Right lobe of liver (tissue), 6 donors: ENCODE measurements at regions not wholly inside any gene's neighbourhood (a gene's known extent, or its start where the extent isn't known, plus 50 kb on each side); places are given as distances from the start of the nearest gene placed in this dataset.

Experiments
- ATAC-seq, 4 donors: fragments of 200-7000 bp; cut with Tn5 transposase; one replicate each; pipeline ENCODE4 v1.9.1; 2020; ENCODE audit warnings: mild to moderate bottlenecking in 4 of 4, moderate library complexity in 4 of 4
- DNase-seq, 3 donors: peaks; one replicate each; pipeline ENCODE4 v3.0.0-alpha.2; 2020
- H3K27ac ChIP-seq, 3 donors: fragments of 200-600 bp; one replicate each; pipeline ENCODE4 v1.8.0; 2022
- H3K27me3 ChIP-seq, 2 donors: fragments of 200-600 bp; one replicate each; pipeline ENCODE4 v1.8.0; 2022
- H3K36me3 ChIP-seq, 4 donors: fragments of 200-600 bp; sonication (generic) in 1 of 4; one replicate each; pipeline versions ENCODE4 v1.5.1 to v1.8.0; 2017 to 2022; ENCODE audit warnings: control low read depth in 1 of 4
- H3K4me1 ChIP-seq, 4 donors: fragments of 200-600 bp; sonication (generic) in 1 of 4; one replicate each; pipeline versions ENCODE4 v1.5.1 to v1.8.0; 2017 to 2022; ENCODE audit warnings: control low read depth in 1 of 4
- H3K4me3 ChIP-seq, 3 donors: fragments of 200-600 bp; one replicate each; pipeline ENCODE4 v1.8.0; 2022
- H3K9me3 ChIP-seq, 4 donors: fragments of 200-600 bp; sonication (generic) in 1 of 4; one replicate each; pipeline versions ENCODE4 v1.5.1 to v1.8.0; 2017 to 2022; ENCODE audit warnings: control low read depth in 1 of 4
- CTCF ChIP-seq, 4 donors: fragments of 200-600 bp in 3 of 4; fragments of 450-650 bp in 1 of 4; IDR thresholded peaks; one replicate each; pipeline versions ENCODE4 v1.5.1 to v1.8.0; 2016 to 2022; ENCODE audit warnings: antibody characterized with exemption in 4 of 4, mild to moderate bottlenecking in 2 of 4
- POLR2A ChIP-seq: fragments of 450-650 bp; IDR thresholded peaks from one replicate; pipeline ENCODE4 v1.6.1; 2017; ENCODE audit warnings: antibody characterized with exemption, mild to moderate bottlenecking
- WGBS: methylation state at CpG from one replicate; pipeline ENCODE4 v1.1.6; 2018; ENCODE audit warnings: low coverage, low lambda C conversion rate; ENCODE audit not compliant: insufficient coverage; ENCODE audit errors: missing lambda C conversion rate; 5-methylcytosine and 5-hydroxymethylcytosine counted together
- intact Hi-C, 2 donors: fragments of 100-400 bp; cut with DNase I; formaldehyde crosslinking; loops; one replicate each; pipeline versions ENCODE4 v1.11.2 to v1.14.1; 2022
- donor health status: DM: no; HTN: yes; CAD: no.
- donor health status: DM: no; HTN: no; CAD: no.
- donor health status: DM: no; HTN: no; CAD: no.
- donor health status: DM: no; HTN: yes; CAD: no.
- donor health status: DM: no; HTN: yes; CAD: no.

- no peak overlapping the region for H3K4me3 ChIP-seq
- H3K27me3 ChIP-seq: no peaks in the 10 kb centered on the region
- no peaks in the 10 kb centered on the region for H3K9me3 ChIP-seq
- no peaks in the 10 kb centered on the region for H3K36me3 ChIP-seq
- DNase-seq (no peak), ATAC-seq (no peak)
- intact Hi-C loops: no loop called here
- WGBS: 87% methylated on average over 2 of the region's 2 CpGs
- no peak overlapping the region for H3K27ac ChIP-seq
- H3K4me1 ChIP-seq: no peaks in the 10 kb centered on the region
- no peak for TF ChIP-seq CTCF (IDR thresholded peaks at IDR 0.05)
- no peak for TF ChIP-seq POLR2A
Observed at GRCh38 chr3:104908761-104909160, 457.9 kb upstream of the ALCAM start.

DNA sequence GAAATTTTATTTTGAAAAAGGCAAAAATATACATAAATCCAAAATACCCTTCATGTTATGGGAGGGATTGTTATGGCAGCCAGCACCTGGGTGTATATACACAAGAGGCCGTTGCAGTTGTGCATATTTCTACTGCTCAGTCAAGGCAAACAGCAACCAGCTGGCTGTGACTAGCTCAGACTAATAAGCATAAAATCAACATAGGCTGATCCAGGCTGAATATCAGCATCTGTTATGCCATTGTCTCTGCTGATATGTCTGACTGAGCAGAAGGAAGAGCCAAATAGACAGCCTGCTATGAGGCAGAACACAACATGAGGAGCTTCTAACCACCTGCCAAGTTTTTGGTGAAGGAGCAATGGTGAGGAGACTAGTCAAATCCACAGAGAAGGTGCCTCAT, 457.5 kb upstream of the ALCAM start:
- ATAC-seq: no peak
- H3K27me3 ChIP-seq: no peaks in the 10 kb centered on the region
- H3K9me3 ChIP-seq: no peaks in the 10 kb centered on the region
- no peak for DNase-seq
- no peak overlapping the region for H3K27ac ChIP-seq
- H3K4me1 ChIP-seq: no peaks in the 10 kb centered on the region
- H3K4me3 ChIP-seq: no peak overlapping the region
- H3K36me3 ChIP-seq: no peaks in the 10 kb centered on the region
- TF ChIP-seq CTCF (IDR thresholded peaks at IDR 0.05) (no peak), POLR2A (no peak)
- intact Hi-C loops: no loop called here
- WGBS: 25% methylated on average over 1 of the region's 1 CpG

GRCh38 chr3:104909721-104910120, 457.0 kb upstream of the ALCAM start:
- DNase-seq: no peak
- H3K9me3 ChIP-seq: no peaks in the 10 kb centered on the region
- no peaks in the 10 kb centered on the region for H3K4me1 ChIP-seq
- intact Hi-C loops: no loop called here
- WGBS: 41% methylated on average over 4 of the region's 4 CpGs
- no peaks in the 10 kb centered on the region for H3K36me3 ChIP-seq
- TF ChIP-seq CTCF (IDR thresholded peaks at IDR 0.05) (no peak), POLR2A (no peak)
- no peak overlapping the region for H3K27ac ChIP-seq
- no peak for ATAC-seq
- H3K27me3 ChIP-seq: no peaks in the 10 kb centered on the region
- no peak overlapping the region for H3K4me3 ChIP-seq

DNA sequence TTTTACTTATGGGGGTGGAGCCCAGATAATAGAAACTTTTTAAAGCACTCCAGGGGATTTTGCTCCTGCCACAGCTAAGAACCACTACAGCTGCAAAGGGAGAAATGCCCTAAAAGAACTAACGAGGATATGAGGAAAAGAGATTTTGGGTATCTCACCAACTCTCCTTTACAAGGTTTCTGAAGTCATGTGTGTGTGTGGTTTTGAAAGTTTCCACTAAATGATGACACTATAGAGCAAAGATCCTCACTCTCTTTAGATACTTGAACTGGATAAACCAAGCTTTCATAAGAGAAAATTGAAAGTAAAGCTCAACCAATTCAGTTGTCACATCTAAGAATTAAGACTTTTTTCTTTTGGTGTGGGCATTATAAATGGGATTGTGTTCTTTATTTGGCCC, 455.3 kb upstream of the ALCAM start:
- no peak for ATAC-seq
- WGBS: 41% methylated on average over 1 of the region's 1 CpG
- intact Hi-C loops: no loop called here
- no peak overlapping the region for H3K4me3 ChIP-seq
- no peaks in the 10 kb centered on the region for H3K27me3 ChIP-seq
- TF ChIP-seq POLR2A (no peak), CTCF (IDR thresholded peaks at IDR 0.05) (no peak)
- DNase-seq: no peak
- H3K36me3 ChIP-seq: no peaks in the 10 kb centered on the region
- no peak overlapping the region for H3K27ac ChIP-seq
- no peaks in the 10 kb centered on the region for H3K9me3 ChIP-seq
- no peaks in the 10 kb centered on the region for H3K4me1 ChIP-seq

GRCh38 chr3:104916971-104917370, 449.7 kb upstream of the ALCAM start:
- H3K4me3 ChIP-seq: no peak overlapping the region
- H3K4me1 ChIP-seq: no peaks in the 10 kb centered on the region
- no peaks in the 10 kb centered on the region for H3K9me3 ChIP-seq
- no peak overlapping the region for H3K27ac ChIP-seq
- no peak for DNase-seq
- no peaks in the 10 kb centered on the region for H3K27me3 ChIP-seq
- no peaks in the 10 kb centered on the region for H3K36me3 ChIP-seq
- 36% methylated on average over 1 of the region's 1 CpG for WGBS
- intact Hi-C loops: no loop called here
- no peak for ATAC-seq
- TF ChIP-seq POLR2A (no peak), CTCF (IDR thresholded peaks at IDR 0.05) (no peak)
